Ishikawa (cell line): ENCODE measurements at regions not wholly inside any gene's neighbourhood (a gene's known extent, or its start where the extent isn't known, plus 50 kb on each side); places are given as distances from the start of the nearest gene placed in this dataset.

Experiments used
- CEBPB ChIP-seq: IDR thresholded peaks from 2 replicates; pipeline ENCODE4 v1.6.1; 2012
- CREB1 ChIP-seq: IDR thresholded peaks from 2 replicates; pipeline ENCODE4 v1.6.1; 2012; ENCODE audit warnings: low read depth
- EP300 ChIP-seq: IDR thresholded peaks from 2 replicates; pipeline ENCODE4 v1.6.1; 2012; ENCODE audit warnings: borderline replicate concordance
- FOXM1 ChIP-seq: IDR thresholded peaks from 2 replicates; pipeline ENCODE4 v1.6.1; 2012; ENCODE audit warnings: low read depth, borderline replicate concordance
- MAX ChIP-seq: IDR thresholded peaks from 2 replicates; pipeline ENCODE4 v1.6.1; 2012
- NFIC ChIP-seq: IDR thresholded peaks from 2 replicates; pipeline ENCODE4 v1.6.1; 2012
- RAD21 ChIP-seq: IDR thresholded peaks from 2 replicates; pipeline ENCODE4 v1.6.1; 2012; ENCODE audit warnings: low read depth
- YY1 ChIP-seq: IDR thresholded peaks from 2 replicates; pipeline ENCODE4 v1.6.1; 2012; ENCODE audit warnings: low read depth
- ZBTB7A ChIP-seq: IDR thresholded peaks from 2 replicates; pipeline ENCODE4 v1.6.1; 2012; ENCODE audit warnings: low read depth
- TF ChIP-seq, protein P1 (sequence below): IDR thresholded peaks from 2 replicates; pipeline ENCODE4 v1.6.1; 2012; ENCODE audit warnings: low read depth, mild to moderate bottlenecking

DNA sequence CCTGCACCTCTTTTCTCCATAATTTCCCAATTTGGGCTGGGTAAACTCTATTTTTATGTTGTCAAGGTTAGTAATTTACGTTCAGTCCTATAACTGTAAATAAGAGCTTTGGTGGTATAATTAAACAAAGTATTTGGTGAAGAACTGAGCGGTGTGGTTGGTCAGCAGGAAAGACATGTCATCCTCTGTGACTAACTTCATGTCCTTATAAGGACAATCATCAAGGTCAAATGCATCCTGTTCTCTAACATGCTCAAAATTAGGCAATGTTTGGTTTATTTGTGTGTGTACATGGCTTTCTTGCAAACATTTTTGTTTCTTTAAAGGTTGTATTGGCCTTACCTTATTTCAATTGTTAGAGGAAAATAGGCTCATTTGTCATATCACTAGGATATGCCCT, 121.5 kb upstream of the NABP1 start:
- TF ChIP-seq CREB1 (no peak), YY1 (no peak), FOXM1 (no peak), RAD21 (no peak), MAX (no peak), NFIC (no peak), EP300 (no peak), CEBPB (no peak), ZBTB7A (no peak)
- TF ChIP-seq, protein P1, sequence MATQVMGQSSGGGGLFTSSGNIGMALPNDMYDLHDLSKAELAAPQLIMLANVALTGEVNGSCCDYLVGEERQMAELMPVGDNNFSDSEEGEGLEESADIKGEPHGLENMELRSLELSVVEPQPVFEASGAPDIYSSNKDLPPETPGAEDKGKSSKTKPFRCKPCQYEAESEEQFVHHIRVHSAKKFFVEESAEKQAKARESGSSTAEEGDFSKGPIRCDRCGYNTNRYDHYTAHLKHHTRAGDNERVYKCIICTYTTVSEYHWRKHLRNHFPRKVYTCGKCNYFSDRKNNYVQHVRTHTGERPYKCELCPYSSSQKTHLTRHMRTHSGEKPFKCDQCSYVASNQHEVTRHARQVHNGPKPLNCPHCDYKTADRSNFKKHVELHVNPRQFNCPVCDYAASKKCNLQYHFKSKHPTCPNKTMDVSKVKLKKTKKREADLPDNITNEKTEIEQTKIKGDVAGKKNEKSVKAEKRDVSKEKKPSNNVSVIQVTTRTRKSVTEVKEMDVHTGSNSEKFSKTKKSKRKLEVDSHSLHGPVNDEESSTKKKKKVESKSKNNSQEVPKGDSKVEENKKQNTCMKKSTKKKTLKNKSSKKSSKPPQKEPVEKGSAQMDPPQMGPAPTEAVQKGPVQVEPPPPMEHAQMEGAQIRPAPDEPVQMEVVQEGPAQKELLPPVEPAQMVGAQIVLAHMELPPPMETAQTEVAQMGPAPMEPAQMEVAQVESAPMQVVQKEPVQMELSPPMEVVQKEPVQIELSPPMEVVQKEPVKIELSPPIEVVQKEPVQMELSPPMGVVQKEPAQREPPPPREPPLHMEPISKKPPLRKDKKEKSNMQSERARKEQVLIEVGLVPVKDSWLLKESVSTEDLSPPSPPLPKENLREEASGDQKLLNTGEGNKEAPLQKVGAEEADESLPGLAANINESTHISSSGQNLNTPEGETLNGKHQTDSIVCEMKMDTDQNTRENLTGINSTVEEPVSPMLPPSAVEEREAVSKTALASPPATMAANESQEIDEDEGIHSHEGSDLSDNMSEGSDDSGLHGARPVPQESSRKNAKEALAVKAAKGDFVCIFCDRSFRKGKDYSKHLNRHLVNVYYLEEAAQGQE, result no peak
